Renal pelvis (tissue), 1 donor: ENCODE measurements at regions not wholly inside any gene's neighbourhood (a gene's known extent, or its start where the extent isn't known, plus 50 kb on each side); places are given as distances from the start of the nearest gene placed in this dataset.

Experiments used
- DNase-seq: peaks from one replicate; pipeline ENCODE4 v3.0.0-alpha.2; 2013

DNA sequence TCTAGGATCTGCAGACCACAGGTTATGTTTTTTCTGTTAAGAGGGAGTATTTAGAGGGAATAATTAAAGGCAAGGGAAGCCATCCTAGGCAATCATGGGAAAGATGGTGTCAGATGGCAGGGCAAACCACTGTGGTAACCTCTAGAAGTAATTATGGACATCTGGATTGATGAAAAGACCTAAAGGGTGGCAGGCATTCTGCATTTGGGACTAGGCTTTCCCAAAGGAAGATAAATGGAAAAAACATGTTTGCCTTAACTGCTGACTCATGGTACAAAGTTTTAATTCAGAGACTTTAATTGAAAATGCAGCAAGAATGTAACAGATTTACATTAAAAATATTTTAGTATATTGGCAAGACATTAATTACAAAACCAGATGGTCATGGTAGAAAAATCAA, 88.1 kb downstream of the TMEM30B start:
- DNase-seq = no peak

DNA sequence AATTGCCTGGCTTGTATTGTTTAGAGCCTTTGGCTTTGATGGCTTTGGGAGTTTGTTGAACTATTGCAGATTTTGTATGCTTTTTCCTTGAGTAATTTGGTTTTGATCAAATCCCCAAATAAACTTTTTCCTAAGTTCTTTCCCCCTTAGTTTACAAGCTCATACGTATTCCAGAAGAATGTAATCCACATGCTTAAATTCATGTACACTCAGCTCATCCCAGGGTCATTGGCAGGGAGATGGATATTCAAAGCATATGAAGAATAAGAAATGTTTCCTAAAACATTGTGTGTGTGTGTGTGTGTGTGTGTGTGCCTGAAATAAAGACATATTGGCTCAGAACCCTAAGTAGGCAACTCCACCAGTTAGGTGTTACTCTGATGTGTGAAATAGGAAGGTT, 89.4 kb downstream of the TMEM30B start:
- DNase-seq = no peak

DNA sequence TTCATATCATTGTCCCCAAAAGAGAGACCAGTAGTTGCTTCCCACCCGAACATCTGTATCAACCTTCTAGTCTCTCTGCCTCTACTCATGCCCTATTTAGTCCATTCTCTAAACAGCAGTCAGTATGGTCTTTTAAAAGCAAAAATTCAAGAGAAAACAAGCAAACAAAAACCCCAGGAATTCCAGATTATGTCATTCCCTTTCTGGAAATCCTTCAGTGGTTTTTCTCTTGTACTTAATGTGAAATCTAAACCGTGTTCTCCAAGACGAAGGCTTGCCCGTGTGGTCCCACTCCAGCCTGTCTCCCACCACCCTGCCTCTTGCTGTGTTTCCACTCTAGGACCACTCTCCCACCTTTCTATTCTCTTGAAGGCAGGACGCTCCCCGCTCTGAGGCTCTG, 90.8 kb downstream of the TMEM30B start:
- DNase-seq = no peak

DNA sequence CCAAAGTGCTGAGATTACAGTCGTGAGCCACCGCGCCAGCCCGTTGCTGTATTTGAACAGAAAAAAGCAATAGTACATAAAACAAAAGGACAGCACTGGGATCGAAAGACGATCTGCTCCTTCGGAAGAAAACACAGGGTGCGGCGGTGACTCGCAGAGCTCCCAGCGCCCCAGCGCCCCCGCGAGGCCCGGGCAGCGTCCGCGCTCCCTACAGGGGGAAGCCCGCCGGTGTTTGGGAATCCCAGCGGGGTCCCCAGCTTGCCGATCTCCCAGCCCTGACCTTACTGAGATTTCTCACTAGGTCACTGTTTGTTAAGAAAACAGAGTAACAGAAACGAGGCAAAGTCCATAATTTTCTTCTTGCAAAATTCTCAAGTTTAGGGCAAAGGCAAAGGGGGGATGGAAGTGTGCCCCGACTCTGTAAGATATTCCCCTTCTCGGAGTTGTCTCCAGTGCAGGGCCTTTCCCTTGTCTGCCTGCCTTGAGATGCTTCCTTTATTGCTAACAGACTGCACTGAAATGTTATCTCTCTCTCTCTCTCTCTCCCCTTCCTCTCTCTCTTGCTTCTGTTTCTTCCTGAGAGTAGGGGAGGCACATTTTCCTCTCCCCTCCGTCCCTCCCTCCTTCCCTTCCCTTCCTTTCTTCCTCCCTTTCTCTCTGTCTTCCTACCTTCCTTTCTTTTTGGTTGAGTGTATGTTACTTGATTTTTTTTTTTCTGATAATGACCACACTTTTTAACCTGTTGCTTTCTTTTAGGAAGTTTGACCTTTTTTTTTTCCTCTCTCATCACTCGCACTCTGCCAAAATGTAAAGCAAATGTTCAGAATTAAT, 91.9 kb downstream of the TMEM30B start:
- no peak for DNase-seq

DNA sequence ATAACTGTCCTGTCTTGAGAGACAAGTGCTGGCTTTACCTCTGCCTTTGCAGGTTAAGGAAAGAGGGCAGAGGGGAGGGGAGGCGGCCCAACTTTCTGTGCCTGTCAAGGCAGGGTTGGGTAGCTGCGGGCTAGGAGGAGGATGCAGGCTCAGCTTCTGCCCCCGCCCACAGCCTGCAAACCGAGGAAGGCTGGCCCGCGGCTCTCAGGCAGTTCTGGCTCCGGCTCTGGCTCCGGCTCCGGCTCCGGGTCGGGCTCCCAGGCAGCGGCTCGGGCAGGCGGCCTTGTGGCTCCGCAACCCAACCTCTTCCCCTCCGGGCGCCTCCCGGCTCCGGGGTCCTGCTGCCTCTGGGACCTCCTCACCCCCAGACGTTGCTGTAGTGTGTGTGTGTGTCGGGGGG, 92.9 kb downstream of the TMEM30B start:
- DNase-seq = no peak

DNA sequence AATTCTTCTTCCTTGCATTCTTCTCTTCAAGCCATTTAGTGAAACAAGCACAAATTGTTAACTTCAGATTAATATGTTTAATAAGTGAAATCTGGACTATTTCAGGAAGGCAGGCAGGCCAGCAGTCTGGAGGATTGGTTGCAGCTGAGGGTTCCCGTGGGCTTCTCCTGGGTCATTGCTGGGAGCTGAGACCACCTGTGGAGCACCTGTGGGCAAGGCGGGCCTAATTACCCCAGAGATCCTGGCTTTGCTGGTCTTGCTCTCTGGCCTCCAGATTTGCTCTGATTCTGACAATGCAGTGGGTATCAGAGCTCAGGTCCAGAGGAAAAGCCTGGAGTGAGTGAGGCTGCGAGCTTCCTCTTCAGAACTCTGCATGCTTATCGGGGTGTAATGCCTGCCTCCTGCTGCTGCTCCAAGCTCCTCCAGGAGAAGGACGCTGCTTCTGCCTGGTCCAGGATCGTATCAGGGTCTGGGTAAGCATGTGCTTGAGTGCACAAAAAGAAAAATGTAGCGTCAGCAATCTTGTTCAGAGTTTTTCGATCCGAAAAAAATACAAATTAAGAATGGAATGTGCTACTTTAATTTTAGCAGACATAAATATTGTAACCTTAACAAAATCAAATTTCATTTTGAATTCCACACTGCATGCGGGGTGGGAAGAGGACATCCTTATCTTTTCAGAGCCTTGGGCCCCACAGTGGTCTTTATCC, 93.8 kb downstream of the TMEM30B start:
- DNase-seq = no peak

DNA sequence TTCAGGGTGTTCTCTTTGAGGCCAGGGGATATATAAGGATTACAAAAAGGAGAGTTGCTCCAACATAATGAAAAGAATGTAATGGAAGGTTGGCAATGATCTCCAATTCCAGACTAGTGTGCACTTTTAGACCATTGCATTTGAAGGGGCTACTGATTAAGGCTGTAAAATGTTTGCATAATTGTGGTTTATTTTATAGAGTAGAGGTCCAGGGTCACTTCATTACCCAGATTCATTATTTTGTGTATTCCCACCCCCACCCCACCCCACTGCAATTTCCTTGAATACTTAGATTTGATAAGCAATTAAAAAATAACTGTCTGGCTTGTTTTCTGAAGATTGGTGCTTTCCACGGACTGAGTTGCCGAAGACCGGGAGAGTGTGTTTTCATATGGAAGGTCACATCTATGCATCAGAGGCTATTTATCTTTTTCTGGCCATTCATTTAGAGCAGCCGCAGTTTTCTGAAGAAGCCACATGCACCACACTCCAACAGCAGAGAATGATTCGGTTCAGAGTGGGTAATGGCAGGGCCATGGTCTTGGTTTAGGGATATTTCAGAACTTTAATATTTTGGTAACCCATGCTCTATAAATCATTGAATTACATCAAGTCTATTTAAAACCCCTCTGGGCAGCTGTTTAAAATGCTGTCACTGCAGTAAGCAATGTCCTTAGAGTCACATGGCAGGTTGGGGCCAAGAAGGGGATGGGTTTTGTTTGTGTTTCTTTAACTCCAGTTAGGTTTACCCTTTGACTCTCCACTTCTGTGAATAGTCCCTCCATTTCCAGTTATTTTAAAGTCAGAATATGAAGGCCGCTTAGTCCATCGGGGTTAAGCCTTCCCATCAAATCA, 94.6 kb downstream of the TMEM30B start:
- DNase-seq = no peak

DNA sequence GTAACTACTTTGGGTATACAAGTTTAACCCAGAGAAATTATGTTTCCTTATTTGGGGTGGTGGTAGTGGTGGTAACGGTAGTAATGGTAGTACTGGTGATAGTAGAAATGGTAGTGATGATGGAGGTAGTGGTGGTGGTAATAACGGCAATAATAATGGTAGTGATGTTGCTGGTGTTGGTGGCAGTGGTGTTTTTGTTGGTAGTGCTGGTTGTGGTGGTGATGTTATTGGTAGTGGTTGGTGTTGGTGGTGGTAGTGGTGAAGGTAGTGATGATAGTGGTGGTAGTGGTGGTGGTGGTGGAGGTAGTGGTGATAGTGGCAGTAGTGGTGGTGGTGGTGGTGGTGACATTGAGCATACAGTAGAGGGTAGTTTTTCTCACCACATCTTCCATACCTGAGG, 95.6 kb downstream of the TMEM30B start:
- no peak for DNase-seq

DNA sequence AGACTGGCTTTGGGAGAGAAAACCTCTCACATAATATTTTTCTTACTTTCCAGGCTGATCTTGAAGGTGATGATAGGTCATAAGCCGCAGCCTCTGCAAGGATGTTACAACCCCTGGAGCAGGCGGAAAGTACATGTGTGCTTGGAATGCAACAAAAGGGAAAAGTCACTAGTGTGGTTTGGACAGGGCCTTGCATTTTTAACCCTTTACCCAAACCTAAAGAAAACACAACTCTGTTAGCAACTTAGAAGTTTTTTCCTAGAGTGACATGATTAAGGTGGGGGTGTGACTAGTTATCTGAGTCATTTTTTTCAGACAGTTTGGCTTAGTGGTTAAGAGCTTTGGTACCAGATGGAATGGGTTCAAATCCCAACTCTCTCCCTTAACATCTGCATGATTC, 97.0 kb downstream of the TMEM30B start:
- no peak for DNase-seq

DNA sequence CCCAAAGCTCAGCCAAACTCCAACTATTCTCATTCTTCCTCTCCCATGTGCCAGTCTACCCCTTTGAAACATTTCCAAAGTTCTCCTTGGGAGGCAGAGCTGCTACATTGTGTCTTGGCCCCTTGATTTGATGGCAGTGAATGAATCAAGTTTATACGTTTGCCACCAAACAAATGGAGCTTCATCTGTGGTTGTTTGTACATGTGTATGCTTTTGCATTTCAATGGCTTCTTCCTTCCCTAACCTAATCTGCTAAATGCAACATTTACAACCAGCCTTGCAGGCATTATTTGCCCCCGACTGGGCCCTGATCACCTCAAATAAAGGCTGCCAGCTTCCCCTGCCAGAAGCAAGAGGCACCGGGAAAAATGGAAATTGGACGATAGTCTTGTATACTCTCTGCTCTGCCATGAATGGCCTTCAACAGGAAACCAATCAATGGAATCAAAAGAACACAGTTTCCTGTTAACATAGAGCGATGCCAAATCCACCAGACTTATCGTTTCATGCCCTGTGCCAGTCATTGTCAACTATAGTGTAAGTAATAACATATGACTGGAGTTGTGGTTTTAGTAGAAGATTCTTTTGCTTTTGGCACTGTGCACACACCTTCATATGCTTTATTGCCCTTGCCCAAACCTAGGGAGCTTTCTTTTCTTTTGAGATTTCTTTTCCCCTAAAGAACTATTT, 97.8 kb downstream of the TMEM30B start:
- DNase-seq = no peak

DNA sequence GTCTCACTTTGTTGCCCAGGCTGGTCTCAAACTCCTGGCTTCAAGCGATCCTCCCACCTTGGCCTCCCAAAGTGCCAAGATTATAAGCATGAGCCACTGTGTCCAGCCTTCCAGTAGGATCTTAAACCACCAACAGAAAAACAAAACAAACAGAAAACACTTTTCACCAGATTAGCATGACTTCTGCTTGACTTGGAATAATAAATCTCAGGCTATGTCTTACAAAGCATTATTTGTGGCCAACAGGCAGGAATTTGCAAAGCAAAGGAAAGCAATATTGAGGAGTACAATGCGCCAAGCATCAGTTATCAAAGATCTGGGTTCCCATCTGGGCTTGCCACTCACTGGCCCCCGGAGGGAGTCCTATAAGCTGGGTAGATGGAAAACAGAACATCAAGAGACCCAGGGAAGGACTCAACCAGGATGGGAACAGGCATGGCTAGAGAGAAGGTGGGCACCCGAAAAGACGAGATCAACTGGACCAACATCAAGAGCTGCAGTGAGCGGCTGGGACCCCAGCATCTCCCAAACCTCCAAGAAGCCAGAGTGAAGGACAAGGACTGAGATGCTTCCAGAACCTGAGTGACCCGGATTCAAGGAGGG, 101.2 kb downstream of the TMEM30B start:
- no peak for DNase-seq

DNA sequence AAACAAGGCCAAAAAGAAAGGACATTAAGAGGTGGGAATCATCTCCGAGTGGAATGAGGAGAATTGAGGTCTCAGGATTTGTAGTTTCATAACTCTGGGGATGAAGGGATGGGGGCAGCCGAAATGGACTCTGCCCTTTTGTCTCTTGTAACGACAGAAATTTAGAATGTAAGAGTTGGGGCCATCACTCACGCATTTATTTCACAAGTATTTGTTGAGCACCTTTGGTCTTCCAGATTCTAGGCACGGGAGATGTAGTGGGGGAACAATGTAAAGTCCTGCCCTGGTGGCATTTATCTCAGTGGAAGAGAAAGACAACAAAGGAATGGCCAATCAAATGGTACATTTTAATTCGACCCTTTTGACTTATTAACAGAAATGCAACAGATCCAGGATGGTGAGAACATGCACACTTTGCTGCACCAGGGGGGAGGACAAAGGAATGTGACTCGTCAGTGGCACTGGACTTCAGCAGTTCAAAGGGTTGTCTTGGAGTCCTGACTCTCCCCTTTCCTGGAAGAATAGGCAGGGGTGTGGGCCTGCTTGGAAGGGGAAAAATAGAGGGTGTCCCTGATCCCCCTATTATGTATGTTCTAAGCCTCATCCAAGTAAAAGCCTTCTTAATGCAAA, 102.0 kb downstream of the TMEM30B start:
- no peak for DNase-seq

DNA sequence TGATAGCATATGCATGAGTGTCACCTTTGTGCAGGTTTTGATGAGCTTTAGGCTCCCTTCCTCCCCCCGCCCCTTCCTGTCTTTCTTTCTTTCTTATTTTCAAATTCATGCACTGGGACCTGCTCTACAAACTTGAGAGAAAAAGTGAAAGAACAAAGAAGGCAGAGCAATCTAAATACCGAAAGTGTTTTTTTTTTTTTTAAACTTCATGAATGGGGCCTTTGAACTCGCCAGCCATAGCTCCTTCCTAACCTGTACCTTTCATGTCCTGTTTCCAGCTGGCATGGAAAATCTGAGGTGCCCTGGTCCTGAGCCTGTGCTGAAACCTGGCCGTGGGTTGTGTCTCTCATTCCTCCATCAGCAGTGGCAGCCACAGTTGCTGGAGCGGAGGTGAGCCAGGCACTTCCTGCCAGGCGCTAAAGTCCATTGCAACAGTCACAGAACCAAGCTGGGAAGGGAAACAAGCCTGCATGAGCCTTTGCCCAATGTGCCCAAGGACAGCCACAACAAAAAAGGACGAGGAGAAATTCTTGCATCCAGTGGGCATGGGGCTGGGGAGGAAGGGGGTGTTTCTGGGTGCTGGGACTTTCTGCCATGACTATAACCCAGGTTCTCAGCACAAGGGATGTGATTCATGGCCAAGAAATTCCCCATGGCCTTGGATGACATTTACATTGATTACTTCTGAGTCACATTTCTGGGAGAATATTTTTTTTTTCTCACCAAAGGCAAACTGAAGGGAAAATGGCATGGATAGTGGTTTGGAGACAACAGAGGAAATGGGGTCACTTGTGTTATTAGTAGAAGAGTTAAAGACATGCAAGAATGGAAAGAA, 102.7 kb downstream of the TMEM30B start:
- DNase-seq = no peak

DNA sequence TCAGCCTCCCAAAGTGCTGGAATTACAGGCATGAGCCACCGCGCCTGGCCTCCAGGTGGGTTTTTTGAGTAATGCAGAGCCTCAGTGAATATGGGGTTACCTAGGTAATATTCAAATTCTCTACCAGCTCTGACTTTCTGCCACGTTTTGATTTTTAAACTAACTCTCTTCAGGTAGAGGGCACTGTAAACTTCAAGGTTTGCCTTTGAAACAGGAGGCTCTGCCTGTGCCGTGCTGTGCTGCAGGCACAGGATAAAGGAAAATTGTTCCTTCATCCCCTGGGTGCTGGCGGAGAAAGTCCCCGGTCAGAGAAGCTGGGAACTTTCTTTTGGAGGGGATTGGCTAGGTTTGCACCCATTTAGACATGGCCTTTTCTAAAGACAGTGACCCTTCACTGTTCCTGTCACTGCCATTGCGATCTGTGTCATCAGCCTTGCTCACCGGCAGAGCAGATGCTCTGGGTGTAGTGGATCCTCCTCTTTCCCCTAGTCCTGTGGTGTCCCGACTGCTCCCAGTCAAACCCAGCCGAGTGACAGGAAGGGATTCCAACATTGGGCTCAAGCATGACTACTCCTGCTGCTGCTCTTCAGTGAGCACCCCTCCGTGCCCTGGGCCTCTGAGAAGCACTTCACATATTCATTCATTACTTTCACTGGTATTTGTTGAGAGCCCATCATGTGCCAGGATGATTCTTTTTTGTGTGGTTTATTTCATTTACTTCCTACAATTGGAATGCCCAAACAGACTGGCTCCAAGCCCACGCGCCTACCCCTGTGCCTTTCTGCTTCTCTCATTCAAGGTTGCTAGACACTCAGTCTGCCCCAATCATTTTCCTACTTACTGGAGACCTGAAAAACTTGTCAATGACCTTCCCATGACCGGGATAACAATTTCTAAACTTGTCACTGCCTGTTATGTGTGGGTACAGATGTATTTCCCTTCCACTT, 103.6 kb downstream of the TMEM30B start:
- no peak for DNase-seq

DNA sequence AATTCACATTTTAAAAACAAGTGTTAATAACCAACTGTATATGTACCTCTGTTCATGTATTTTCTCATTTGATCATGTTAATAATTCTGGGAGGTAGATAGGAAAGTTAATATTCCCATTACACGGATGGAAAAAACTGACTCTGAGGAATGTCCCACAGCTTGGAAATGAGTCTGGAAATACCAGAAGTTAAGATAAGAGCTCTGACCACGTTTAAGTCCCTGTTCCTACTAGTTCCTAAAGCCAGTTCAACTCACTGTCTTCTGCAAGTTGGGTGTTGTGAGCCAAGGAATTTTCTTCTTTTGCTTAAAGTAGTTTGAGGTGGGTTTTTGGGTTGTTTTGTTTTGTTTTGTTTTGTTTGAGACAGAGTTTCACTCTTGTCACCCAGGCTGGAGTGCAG, 104.5 kb downstream of the TMEM30B start:
- DNase-seq = no peak

DNA sequence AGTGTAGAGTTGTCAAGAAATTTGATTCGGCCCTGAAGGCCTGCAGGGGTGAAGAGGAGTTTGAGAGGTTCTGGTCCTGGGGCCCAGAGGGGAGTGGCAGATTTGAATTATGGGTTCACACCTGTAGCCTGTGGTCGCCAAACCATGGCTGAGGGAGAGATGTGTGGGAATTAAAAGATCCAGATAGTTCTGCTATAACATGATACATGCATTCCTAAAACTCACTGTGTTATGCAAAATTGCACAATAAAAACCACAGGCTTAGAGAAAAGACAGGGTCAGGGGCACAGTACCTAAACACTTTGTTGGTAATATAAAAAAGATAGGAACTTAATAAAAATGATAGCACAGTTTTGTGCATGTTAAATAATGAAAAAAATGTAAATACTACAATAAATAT, 106.2 kb downstream of the TMEM30B start:
- no peak for DNase-seq

DNA sequence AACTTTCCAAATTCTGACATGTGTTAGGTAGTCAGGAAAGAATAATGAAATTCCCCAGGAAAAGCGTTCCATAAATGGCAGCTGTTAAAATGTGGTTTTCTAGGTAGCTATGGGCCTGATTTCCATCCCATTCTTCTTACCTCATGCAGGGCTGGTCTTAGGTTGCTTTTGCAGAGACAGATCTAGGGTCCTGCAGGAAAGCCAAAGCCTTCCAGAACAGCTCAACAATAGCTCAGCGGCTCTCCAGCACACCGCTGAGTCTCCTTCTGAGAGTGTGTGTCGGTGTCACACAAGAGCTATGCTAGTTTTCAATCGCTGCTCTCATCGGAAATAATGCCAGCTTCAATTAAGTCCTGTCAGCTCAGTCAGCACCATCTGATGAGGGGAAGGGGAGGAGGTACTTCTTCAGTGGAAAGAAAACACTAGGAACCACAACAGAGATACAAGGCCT, 106.7 kb downstream of the TMEM30B start:
- no peak for DNase-seq

DNA sequence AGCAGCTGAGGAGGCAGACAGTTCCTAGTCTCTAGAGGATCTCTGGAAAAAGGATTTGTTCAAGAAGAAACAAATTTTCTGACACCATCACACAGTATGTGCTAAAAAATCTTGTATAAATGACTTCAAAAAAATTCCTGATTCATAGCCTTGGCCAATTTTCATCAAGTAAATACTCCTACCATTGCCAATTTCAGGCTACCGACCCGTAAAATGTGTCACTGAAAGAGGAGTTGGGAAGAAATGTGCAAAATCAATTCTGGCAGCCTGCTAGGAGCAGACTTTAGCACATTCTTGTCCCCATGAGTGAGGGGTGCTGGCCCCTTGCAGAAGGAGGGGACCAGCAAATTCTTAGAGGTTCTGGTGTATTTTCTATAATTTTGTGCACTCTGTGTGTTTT, 109.4 kb downstream of the TMEM30B start:
- no peak for DNase-seq

DNA sequence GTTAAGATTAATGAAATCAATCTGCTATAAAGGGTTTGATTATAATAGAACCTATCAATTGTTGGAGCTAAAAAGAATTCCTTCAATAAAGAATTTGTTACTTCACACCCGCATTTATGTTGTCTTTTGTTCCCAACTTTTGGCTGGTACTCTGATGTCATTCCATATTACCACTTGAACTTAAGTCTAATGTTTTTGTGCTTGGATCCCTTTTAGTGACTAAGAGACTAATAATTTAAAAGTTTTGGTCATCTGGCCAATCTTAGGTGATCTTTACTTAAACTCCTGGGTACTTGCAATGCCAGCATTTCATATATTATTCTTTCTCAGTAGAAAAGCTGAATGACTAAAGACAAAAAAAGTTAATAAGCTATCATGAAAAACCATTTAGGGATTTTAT, 113.0 kb downstream of the TMEM30B start:
- DNase-seq = no peak
